Testis (tissue), 2 donors: ENCODE measurements at regions not wholly inside any gene's neighbourhood (a gene's known extent, or its start where the extent isn't known, plus 50 kb on each side); places are given as distances from the start of the nearest gene placed in this dataset.

ENCODE experiments used
- DNase-seq: peaks from one replicate; pipeline ENCODE4 v3.0.0-alpha.2; 2019
- H3K27ac ChIP-seq, 2 donors: fragments of 200-600 bp; sonication (generic); one replicate each; pipeline ENCODE4 v1.5.1; 2019
- H3K27me3 ChIP-seq: fragments of 200-600 bp; sonication (generic); one replicate; pipeline ENCODE4 v1.5.1; 2019
- H3K36me3 ChIP-seq: fragments of 200-600 bp; sonication (generic); one replicate; pipeline ENCODE4 v1.5.1; 2017; ENCODE audit warnings: low read depth; ENCODE audit errors: missing control alignments
- H3K4me1 ChIP-seq: fragments of 200-600 bp; sonication (generic); one replicate; pipeline ENCODE4 v1.5.1; 2019
- H3K4me3 ChIP-seq, 2 donors: fragments of 200-600 bp; sonication (generic); one replicate each; pipeline ENCODE4 v1.5.1; 2017 to 2019
- H3K9me3 ChIP-seq: fragments of 200-600 bp; sonication (generic); one replicate; pipeline ENCODE4 v1.5.1; 2017
- POLR2A ChIP-seq: fragments of 450-650 bp; IDR thresholded peaks from one replicate; pipeline ENCODE4 v1.6.1; 2017; ENCODE audit warnings: antibody characterized with exemption, mild to moderate bottlenecking, moderate library complexity
- WGBS, 2 donors: methylation state at CpG; one replicate each; pipeline ENCODE4 v1.1.5; 2018; 5-methylcytosine and 5-hydroxymethylcytosine counted together
- intact Hi-C: fragments of 100-400 bp; cut with DNase I; formaldehyde crosslinking; loops from one replicate; pipeline ENCODE4 v1.15.1; 2023; ENCODE audit warnings: low total_unique reads
- TF ChIP-seq, protein P1 (sequence below), 3 experiments: fragments of 450-650 bp in 2 of 3; fragments of 200-600 bp in 1 of 3; sonication (generic) in 1 of 3; IDR thresholded peaks; one replicate each; pipeline ENCODE4 v1.5.1; 2016 to 2019; ENCODE audit warnings: antibody characterized with exemption in 3 of 3, mild to moderate bottlenecking in 2 of 3, moderate library complexity in 1 of 3

DNA sequence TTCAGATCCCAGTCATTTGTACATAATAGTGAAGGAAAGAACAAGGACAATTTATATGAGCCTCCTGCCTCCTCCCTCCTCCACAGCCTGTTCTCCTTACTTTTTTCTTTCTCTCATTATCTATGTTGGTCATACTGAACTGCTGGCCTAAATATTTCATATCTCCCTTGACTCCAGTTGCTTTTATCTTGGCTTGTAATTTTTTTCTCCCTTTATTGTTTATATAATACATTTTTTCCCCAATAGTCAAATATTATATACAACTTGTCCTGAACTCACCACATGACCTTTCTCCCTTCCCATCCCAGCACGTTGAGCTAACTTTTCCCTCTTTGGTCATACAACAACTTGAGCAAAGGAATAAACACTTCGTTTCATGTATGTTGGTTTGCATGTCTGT lies 752.1 kb downstream of the LTN1 start:
- WGBS, 2 donors, result 46 to 63% methylated on average over 2 of the region's 2 CpGs

DNA sequence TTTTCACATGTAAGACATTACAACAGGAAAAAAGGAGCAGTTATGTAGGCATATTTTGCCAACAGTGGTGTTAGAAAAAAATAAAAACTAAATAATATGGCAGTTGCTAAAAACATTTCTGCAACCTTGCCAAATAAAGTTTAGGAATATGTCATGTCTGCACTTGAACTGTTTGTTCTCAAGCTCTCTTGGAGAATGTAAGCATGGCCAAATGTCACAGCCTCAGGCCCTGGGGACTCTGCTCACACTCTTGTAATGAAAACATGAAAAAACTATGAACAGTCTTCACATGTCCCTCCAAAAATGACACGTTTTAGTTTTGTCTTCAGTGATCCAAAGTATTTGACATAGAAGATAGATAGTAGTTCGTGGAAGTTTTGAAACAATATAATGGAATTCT lies 753.3 kb downstream of the LTN1 start:
- H3K4me1 ChIP-seq, result peaks cover 16% of the 10 kb centered on the region
- no peaks in the 10 kb centered on the region for H3K9me3 ChIP-seq
- no peak for TF ChIP-seq POLR2A
- TF ChIP-seq, protein P1, sequence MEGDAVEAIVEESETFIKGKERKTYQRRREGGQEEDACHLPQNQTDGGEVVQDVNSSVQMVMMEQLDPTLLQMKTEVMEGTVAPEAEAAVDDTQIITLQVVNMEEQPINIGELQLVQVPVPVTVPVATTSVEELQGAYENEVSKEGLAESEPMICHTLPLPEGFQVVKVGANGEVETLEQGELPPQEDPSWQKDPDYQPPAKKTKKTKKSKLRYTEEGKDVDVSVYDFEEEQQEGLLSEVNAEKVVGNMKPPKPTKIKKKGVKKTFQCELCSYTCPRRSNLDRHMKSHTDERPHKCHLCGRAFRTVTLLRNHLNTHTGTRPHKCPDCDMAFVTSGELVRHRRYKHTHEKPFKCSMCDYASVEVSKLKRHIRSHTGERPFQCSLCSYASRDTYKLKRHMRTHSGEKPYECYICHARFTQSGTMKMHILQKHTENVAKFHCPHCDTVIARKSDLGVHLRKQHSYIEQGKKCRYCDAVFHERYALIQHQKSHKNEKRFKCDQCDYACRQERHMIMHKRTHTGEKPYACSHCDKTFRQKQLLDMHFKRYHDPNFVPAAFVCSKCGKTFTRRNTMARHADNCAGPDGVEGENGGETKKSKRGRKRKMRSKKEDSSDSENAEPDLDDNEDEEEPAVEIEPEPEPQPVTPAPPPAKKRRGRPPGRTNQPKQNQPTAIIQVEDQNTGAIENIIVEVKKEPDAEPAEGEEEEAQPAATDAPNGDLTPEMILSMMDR (IDR thresholded peaks at IDR 0.05), result no peak
- no peaks in the 10 kb centered on the region for H3K36me3 ChIP-seq
- 47 to 54% methylated on average over 2 of the region's 2 CpGs for WGBS, 2 donors
- no peak overlapping the region for H3K27ac ChIP-seq
- no peaks in the 10 kb centered on the region for H3K27me3 ChIP-seq
- intact Hi-C loops, result no loop called here
- peak; percentile 53 for DNase-seq
- H3K4me3 ChIP-seq, result no peak overlapping the region

More for the DNA sequence above, 752.1 kb downstream of the LTN1 start:
- no peaks in the 10 kb centered on the region for H3K27me3 ChIP-seq
- no peak for DNase-seq
- no peak overlapping the region for H3K4me3 ChIP-seq
- no peak overlapping the region for H3K27ac ChIP-seq
- H3K9me3 ChIP-seq, result no peaks in the 10 kb centered on the region
- no peaks in the 10 kb centered on the region for H3K36me3 ChIP-seq
- TF ChIP-seq, protein P1 (IDR thresholded peaks at IDR 0.05), result no peak
- TF ChIP-seq POLR2A, result no peak
- intact Hi-C loops, result no loop called here
- peaks cover 8% of the 10 kb centered on the region for H3K4me1 ChIP-seq

DNA sequence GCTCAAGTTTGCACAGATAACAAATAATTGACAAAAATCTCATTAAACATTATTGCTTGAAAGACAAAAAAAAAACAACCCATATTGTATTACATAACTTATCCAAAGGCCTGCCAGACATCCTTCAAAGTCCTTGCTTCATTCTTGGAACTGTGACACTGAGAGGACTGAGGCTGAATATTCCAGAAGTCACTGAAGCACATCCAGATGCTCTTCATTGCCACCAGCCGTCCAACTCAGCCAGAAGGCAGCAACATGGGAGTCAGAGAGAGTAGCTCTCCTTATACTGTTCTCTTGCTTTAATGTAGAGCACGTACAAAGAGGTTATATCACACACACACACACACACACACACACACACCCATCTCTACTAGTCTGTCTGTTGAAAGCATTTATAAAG lies 755.0 kb downstream of the LTN1 start:
- Histone ChIP-seq H3K36me3 (no peaks in the 10 kb centered on the region), H3K4me3 (no peak overlapping the region), H3K27ac (no peak overlapping the region), H3K4me1 (peaks cover 16% of the 10 kb centered on the region), H3K27me3 (no peaks in the 10 kb centered on the region), H3K9me3 (no peaks in the 10 kb centered on the region)
- DNase-seq, result no peak
- intact Hi-C loops, result no loop called here
- TF ChIP-seq POLR2A, result no peak
- TF ChIP-seq, protein P1 (IDR thresholded peaks at IDR 0.05), result no peak
- 69 to 78% methylated on average over 2 of the region's 2 CpGs for WGBS, 2 donors

DNA sequence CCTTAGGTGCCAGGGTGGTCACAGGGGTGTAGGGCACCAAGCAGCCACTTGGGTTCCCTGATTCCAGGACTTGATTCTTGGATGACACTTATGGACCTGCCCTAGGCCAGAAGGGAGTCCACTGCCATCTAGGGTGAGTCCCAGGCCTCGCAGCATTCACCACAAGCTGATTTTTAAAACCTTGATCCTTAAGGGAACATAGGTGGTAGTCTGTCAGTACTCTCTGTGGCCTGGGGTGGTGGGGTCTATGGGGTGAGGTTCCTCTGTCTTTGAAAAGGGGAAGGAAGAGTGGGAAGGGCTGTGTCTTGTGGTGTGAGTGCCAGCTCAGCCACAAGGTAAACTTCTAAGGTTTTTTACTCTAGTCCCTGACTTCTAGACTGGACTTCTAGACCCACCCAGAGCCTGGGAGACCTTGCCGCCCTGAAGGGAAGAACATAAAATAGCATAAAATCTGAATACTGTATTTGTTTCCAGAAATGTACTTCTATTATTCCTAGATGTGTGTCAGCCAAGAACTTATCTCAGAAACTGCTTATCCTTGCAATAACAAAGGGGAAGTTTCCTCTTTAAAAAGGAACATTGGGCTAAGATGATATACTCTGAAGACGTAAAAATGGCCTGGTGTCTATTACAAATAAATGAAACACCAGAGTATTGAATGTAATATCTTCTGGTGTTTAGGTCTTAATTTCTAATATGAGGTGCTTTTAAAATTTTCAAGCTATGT lies 757.3 kb downstream of the LTN1 start:
- Histone ChIP-seq H3K9me3 (no peaks in the 10 kb centered on the region), H3K36me3 (no peaks in the 10 kb centered on the region), H3K4me1 (peaks cover 11% of the 10 kb centered on the region), H3K4me3 (no peak overlapping the region), H3K27ac (no peak overlapping the region), H3K27me3 (no peaks in the 10 kb centered on the region)
- TF ChIP-seq, protein P1 (IDR thresholded peaks at IDR 0.05), result no peak
- TF ChIP-seq POLR2A, result no peak
- WGBS, 2 donors, result 51 to 55% methylated on average over 3 of the region's 3 CpGs
- intact Hi-C loops, result no loop called here
- DNase-seq, result peak; percentile 19

DNA sequence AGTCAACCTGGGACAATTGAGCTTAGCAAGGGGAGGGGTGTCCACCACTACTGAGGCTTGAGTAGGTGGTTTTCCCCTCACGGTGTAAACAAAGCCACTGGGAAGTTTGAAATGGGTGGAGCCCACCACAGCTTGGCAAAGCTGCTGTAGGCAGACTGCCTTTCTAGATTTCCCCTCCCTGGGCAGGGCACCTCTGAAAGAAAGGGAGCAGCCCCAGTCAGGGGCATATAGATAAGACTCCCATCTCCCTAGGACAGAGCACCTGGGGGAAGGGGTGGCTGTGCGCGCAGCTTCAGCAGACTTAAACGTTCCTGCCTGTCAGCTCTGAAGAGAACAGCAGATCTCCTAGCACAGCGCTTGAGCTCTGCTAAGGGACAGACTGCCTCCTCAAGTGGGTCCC lies 758.4 kb downstream of the LTN1 start:
- WGBS, 2 donors, result 86 to 93% methylated on average over 3 to 5 of the region's 5 CpGs
- no peak for TF ChIP-seq POLR2A
- TF ChIP-seq, protein P1 (IDR thresholded peaks at IDR 0.05), result no peak
- intact Hi-C loops, result no loop called here
- no peaks in the 10 kb centered on the region for H3K36me3 ChIP-seq
- H3K4me1 ChIP-seq, result peaks cover 10% of the 10 kb centered on the region
- H3K9me3 ChIP-seq, result no peaks in the 10 kb centered on the region
- H3K27me3 ChIP-seq, result no peaks in the 10 kb centered on the region
- H3K27ac ChIP-seq, result no peak overlapping the region
- DNase-seq, result no peak
- H3K4me3 ChIP-seq, result no peak overlapping the region
